ENCODE measurements at regions not wholly inside any gene's neighbourhood (a gene's known extent, or its start where the extent isn't known, plus 50 kb on each side); places are given as distances from the start of the nearest gene placed in this dataset.
"Not testable (repeated sequence)": the region's sequence is repeated elsewhere in the genome, so short reads cannot be mapped to it uniquely, and the experiment has no call there.

GRCh38 chr3:177758126-177758525, 560.8 kb upstream of the TBL1XR1 start:
- DNase-seq: no peak

GRCh38 chr3:177760803-177761202, 563.5 kb upstream of the TBL1XR1 start:
- no peak for DNase-seq

- no peak for DNase-seq
Measured at GRCh38 chr3:177764377-177764912, 567.2 kb upstream of the TBL1XR1 start.

- DNase-seq: no peak
Measured at GRCh38 chr3:177764933-177765332, 567.7 kb upstream of the TBL1XR1 start.

- DNase-seq: no peak
Measured at GRCh38 chr3:177770383-177771230, 573.3 kb upstream of the TBL1XR1 start.

- no peak for DNase-seq
Measured at GRCh38 chr3:177771780-177772179, 574.5 kb upstream of the TBL1XR1 start.

GRCh38 chr3:177772908-177773557, 575.8 kb upstream of the TBL1XR1 start:
- no peak for DNase-seq

GRCh38 chr3:177773717-177774116, 576.4 kb upstream of the TBL1XR1 start:
- DNase-seq: no peak

GRCh38 chr3:177776661-177777101, 579.4 kb upstream of the TBL1XR1 start:
- DNase-seq: no peak

GRCh38 chr3:177777699-177778098, 580.4 kb upstream of the TBL1XR1 start:
- no peak for DNase-seq

- no peak for DNase-seq
Measured at GRCh38 chr3:177778633-177779032, 581.4 kb upstream of the TBL1XR1 start.

GRCh38 chr3:177781686-177782161, 584.4 kb upstream of the TBL1XR1 start:
- no peak for DNase-seq

- no peak for DNase-seq
Measured at GRCh38 chr3:177783338-177783737, 586.1 kb upstream of the TBL1XR1 start.

GRCh38 chr3:177783767-177784166, 586.5 kb upstream of the TBL1XR1 start:
- DNase-seq: no peak

GRCh38 chr3:177787279-177788041, 590.2 kb upstream of the TBL1XR1 start:
- DNase-seq: no peak

GRCh38 chr3:177789500-177789899, 592.2 kb upstream of the TBL1XR1 start:
- no peak for DNase-seq

- DNase-seq: no peak
Measured at GRCh38 chr3:177792311-177793030, 595.2 kb upstream of the TBL1XR1 start.

GRCh38 chr3:177793451-177793850, 596.2 kb upstream of the TBL1XR1 start:
- no peak for DNase-seq

- DNase-seq: no peak
Measured at GRCh38 chr3:177795216-177795615, 597.9 kb upstream of the TBL1XR1 start.

GRCh38 chr3:177795859-177796258, 598.6 kb upstream of the TBL1XR1 start:
- no peak for DNase-seq

GRCh38 chr3:177800147-177800546, 602.9 kb upstream of the TBL1XR1 start:
- not testable (repeated sequence) for DNase-seq

- DNase-seq: no peak
Measured at GRCh38 chr3:177800561-177800960, 603.3 kb upstream of the TBL1XR1 start.
